ENCODE measurements at regions not wholly inside any gene's neighbourhood (a gene's known extent, or its start where the extent isn't known, plus 50 kb on each side); places are given as distances from the start of the nearest gene placed in this dataset.

DNA sequence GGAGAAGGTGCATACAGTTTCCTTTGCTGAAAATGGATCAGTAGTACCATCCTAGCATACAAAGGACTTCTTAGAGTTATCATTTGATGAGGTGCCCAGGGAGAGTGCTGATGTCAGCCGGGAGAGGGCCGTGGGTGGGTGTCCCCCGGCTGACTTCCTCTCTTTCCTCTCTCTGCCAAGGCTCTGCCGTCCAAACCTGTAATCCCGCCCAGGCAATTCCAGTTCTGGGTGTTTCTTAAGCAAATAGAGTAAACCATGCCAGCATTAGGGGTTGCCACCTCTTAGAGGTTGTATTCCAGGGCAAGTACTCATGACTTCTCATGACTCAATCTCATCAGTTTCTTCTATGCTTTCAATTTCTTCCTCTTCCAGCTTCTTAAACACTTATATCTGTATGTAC lies 117.2 kb downstream of the GATA6 start:
- Histone ChIP-seq H4K91ac (ENCODE audit: insufficient read depth, low read depth, low read length) (no peak overlapping the region), H3K9me3 (ENCODE audit: control insufficient read depth, insufficient read depth, low read length) (peaks cover 2% of the 10 kb centered on the region; the same call in 1 of the 2 replicates), H3K4me3 (ENCODE audit: insufficient read depth, low read depth, low read length) (no peak overlapping the region), H2BK15ac (ENCODE audit: low read depth, low read length) (no peak overlapping the region), H4K20me1 (ENCODE audit: insufficient read depth, low read length) (no peaks in the 10 kb centered on the region), H3K23ac (ENCODE audit: low read depth, low read length) (no peak overlapping the region), H2BK120ac (ENCODE audit: low read depth, low read length) (no peak overlapping the region), H3K9me1 (ENCODE audit: insufficient read depth, low read length) (peaks cover 12% of the 10 kb centered on the region; the same call in 1 of the 2 replicates), H2AFZ (replicated peaks; ENCODE audit: low read length, poor library complexity) (peak overlapping the region; percentile 64), H2AK5ac (ENCODE audit: low read depth, low read length) (no peak overlapping the region), H3K56ac (ENCODE audit: extremely low read depth, insufficient read depth, low read length) (no peak overlapping the region), H2BK20ac (ENCODE audit: low read depth, low read length) (no peak overlapping the region; the same call in 1 of the 2 replicates), H3K18ac (ENCODE audit: low read depth, low read length) (no peak overlapping the region), H3K36me3 (ENCODE audit: control insufficient read depth, insufficient read depth, low read length) (no peaks in the 10 kb centered on the region), H4K8ac (ENCODE audit: low read depth in 2 of 2, low read length in 2 of 2) (no peak overlapping the region), H3K9ac (ENCODE audit: low read depth, low read length) (no peak overlapping the region), H3K27me3 (ENCODE audit: control insufficient read depth, insufficient read depth, low read length) (no peaks in the 10 kb centered on the region), H3K79me1 (ENCODE audit: low read depth in 1 of 2, low read length in 2 of 2) (no peaks in the 10 kb centered on the region), H3K14ac (replicated peaks; ENCODE audit: low read depth, low read length) (no peak overlapping the region), H3K4me1 (ENCODE audit: control insufficient read depth, insufficient read depth, low read length) (peaks cover 2% of the 10 kb centered on the region), H2BK5ac (ENCODE audit: low read depth, low read length, poor library complexity, severe bottlenecking) (no peak overlapping the region), H4K5ac (ENCODE audit: low read depth, low read length) (no peak overlapping the region), H3K4ac (ENCODE audit: low read depth, low read length) (no peak overlapping the region), H2AK9ac (replicated peaks; ENCODE audit: low read depth, low read length, poor library complexity) (no peak overlapping the region), H3K4me2 (ENCODE audit: low read depth, low read length) (0 out of 2 replicates have a peak overlapping the region, but pooled peaks have one; percentile 24), H3K27ac (ENCODE audit: insufficient read depth, low read length) (no peak overlapping the region)
- ChIA-PET CTCF (no interaction called here), POLR2A (ENCODE audit: unreplicated experiment) (no interaction called here)
- ATAC-seq (ENCODE audit: low read depth), result no peak
- in situ Hi-C loops (cut with MboI; ENCODE audit: low sequenced_read_pairs) (no loop called here), dilution Hi-C loops (cut with HindIII; ENCODE audit: low sequenced_read_pairs, unreplicated experiment) (no loop called here), intact Hi-C loops (cut with micrococcal nuclease) (no loop called here)
- WGBS, 2 experiments (ENCODE audit: extremely low coverage in 2 of 2, insufficient read length in 1 of 2), result no CpG with 5 or more reads among the region's 5 CpGs
- TF ChIP-seq FOS (IDR thresholded peaks at IDR 0.05; ENCODE audit: low read depth, low read length) (no peak), RCOR1 (IDR thresholded peaks at IDR 0.05; ENCODE audit: insufficient replicate concordance, low read length) (no peak), SMC3 (IDR thresholded peaks at IDR 0.05; ENCODE audit: low read depth, low read length) (no peak)
- no peak for DNase-seq
- no TSS peak for BruUV-seq (replicated peaks)

Measured in IMR-90 (cell line).